NCI-H1694 treated with DMSO at 0.1 percent for 48 hours (cell line): ENCODE measurements at regions not wholly inside any gene's neighbourhood (a gene's known extent, or its start where the extent isn't known, plus 50 kb on each side); places are given as distances from the start of the nearest gene placed in this dataset.

Experiments
- DNase-seq: peaks from one replicate; lab custom pipeline; 2025; lab: John Stamatoyannopoulos, UW

DNA sequence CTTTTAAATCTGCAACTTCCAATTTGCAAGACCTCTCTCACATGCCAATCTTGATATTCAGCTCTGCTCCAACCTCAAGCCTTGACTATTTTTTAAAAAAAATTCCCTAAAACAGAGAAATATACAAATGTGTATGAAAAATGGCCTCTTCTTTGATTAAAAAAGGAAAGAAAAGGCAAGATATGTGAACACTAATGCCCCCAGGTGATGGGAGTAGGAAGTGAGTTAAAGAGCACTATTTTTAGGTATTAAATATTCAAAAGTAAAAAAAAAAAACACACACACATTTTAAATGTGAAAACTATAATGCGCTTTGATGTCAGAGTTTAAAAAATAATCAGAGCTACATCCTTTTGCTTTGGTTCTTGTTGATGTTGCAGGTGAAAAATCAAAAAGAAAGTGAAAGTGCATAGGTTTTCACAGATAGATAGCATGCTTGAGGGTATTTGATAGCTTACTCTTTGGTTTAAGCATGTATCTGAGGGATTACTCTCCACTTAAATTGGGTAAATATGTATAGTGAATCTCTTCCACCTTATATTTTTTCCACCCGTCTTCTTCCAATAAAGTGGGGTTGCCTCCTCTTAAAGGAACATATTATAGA is 406.0 kb upstream of the POU3F3 start:
- no peak for DNase-seq

DNA sequence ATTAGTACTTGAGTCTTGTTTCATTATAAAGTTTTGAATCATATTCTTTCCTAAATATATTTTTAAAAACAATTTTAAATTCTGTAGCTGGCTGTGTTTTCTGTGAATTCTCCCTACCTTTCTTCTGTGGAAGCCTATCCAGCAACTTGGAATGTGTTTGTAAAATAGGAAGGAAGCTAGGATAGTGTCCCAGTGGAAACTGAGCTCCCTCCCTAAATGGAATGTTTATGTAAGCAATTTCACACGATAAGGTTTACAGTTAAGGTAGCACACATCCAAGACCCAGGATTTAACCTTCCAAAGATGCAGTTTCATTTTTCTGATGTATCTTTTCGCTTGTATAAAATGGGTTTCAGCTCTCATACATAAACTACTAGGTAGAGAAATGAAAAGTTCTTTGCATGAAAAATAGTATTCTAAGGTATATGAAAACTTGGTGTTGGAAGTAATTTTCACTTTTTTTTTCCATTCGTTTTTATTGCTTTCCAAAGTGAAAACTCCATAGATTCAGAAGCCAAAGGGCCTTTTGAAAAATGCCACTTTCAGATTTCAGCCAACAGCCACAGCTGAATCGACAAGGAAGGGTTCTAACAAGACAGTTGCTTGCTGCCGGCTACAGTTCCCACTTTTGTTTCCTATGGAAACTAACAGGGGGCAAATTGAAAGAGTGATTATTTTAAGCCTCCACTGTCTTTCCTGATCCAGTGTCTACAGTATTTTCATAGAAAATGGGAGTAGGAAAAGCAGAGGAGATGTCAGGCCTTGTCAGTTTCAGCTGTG is 405.1 kb upstream of the POU3F3 start:
- DNase-seq = no peak

DNA sequence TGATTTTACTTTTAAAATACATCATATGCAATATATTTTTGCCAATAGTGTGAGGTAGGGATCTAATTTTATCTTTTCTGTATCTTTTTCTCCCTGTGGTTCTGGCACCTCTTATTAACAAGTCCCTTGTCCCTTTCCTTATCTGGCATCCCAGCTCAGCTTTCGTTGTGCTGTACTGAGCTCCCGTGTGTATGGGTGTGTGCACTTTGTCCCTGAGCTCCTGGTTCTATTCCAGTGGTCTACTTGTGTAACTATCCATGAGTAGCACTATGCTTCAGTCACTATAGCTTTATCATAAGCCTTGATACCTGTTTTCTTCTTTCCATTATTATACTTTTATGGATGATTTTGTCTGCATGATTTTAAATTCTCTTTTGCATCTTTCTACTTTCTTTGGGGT is 401.4 kb upstream of the POU3F3 start:
- no peak for DNase-seq

DNA sequence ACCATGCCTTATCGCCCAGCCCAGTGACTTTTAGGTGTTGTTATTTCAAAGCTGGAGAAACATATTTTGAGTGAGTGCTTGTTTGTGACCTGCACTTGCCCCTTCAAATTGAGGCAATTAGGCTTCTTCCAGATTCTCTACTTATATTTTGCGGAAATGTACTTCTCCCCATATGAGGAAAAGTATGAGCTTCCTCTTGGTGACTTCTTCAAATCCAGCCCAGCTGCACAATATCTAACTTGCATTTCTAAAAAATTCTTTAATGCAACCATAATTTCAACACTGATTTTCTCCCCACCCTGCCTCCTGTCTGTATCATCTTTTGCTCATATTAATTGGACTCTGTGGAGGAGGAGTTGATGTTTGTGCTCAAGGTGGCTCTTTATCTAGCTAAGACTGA is 391.2 kb upstream of the POU3F3 start:
- no peak for DNase-seq

DNA sequence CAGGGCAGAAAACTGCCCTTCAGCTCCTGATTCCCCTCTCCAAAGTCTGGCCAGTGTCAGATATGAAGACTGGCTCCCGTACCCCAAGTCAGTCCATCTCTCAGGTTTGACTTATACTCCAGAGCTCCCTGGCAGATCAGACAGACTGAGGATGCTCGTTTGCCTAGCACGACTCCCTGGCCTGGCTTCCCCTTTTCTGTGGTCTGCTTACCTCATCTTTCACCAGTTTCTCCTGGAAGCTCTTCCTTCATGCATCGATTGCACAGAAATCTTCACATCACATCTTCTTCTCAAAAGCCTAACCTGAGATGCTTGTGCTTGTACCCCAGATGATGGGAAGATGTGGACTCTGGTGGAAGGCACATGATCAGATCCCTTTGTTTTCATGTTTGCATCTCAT is 387.9 kb upstream of the POU3F3 start:
- no peak for DNase-seq

DNA sequence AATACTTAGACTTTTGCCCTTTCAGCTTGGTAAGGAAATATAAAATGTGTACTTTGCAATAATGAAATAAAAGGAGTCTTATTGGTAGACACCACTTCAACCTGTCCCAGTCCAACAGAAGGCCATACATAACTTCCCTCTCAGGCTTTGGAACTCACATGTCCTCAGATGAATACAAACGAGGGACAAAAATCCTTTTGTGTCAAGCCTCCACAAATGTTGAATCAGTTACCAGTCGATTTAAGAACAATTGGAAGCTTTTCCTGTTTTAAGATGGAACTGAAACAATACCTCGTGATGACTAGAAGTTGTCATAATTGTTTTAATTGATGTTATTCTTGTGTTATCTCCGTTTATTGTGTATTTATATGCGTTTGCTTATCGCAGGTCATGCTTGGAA is 385.1 kb upstream of the POU3F3 start:
- DNase-seq = no peak

DNA sequence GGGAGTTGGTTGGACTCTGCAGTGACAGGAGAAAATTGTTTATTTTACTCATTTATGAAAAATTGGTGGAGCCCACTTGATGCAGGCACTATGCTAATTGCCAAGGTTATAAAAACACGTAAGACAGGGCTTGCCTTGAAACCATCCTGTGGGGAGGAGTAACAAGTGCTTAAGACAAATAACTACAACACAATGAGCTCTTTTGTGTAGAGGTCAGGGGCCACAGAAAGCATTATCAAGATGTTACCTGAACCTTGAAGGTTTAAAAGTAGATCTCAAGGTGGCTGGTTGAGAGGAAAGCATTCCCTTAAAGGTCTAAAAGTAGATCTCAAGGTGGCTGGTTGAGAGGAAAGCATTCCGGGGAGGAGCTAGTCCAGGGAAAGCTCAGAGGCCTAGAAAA is 381.8 kb upstream of the POU3F3 start:
- no peak for DNase-seq

DNA sequence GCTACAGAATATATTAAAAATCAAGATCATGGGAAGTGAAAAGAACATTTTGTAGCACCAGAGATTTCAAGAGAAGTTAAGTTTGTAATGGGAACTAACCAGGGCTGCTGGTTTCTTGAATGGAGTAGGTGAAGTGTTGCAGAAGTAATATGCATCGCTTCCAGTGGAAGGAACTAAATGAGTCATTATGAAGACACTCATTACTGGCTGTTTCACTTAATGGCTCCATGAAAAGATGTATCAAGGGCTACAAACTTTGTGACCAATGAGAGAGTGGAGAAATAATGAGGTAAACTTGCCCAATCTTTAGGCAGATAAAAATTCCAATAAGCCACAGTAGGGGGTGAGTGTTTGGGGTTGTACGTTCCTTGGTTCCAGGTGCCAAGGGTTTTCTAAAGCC is 380.4 kb upstream of the POU3F3 start:
- no peak for DNase-seq

DNA sequence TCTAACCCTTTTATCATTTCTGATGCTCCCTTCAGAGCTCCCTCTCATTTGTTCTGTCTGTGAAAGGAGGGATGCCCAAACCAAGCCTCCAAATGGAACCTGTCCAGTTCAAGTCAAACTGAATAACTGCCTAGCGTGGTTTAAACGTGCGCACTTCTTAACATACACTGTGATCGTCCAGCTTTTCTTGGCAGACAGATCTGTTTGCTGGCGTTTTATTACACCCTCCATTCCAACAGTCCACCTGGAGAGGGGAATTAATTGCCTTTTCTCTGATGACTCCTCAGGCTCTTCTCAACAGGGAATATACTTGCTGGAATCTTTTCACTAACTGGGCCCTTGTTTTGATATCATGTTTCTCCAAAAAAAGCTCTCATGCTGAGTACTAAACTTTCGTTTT is 379.2 kb upstream of the POU3F3 start:
- DNase-seq = no peak

DNA sequence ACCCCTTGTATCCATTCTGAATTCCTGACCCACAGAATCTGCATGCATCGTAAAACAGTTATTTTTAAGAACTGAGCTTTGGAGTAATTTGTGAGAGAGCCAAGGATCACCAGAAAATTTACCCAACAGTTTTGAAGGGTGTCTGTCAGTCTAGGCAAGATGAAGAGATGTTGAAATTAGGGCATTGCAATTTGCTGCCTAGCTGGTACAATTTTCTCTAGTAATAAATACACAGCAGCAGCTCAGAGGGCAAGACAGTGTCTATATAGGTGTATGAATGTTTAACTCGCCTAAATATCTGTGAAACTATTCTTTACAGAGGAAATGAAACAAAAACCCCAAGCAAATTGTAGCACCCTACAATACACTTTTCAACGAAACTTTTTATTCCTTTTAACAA is 377.8 kb upstream of the POU3F3 start:
- no peak for DNase-seq

DNA sequence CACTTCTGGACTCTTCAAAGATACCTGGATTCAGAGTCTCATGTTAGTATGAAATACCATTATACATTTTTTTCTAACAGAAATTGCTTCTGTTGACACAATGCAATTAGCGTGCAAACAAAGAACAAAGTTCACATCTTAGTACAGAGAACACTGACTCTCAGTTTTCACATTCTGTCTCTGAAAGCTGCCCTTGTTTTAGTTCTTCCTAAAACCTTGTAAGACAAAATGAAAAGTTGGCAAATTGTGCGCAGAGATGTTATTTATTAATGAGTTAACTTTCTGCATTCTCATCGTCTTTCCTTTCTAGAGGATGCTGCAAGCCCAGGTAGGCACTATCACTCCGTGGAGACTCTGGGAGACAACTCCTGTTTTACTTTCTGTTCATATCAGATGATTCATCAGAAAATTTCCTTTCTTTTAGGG is 377.3 kb upstream of the POU3F3 start:
- no peak for DNase-seq

DNA sequence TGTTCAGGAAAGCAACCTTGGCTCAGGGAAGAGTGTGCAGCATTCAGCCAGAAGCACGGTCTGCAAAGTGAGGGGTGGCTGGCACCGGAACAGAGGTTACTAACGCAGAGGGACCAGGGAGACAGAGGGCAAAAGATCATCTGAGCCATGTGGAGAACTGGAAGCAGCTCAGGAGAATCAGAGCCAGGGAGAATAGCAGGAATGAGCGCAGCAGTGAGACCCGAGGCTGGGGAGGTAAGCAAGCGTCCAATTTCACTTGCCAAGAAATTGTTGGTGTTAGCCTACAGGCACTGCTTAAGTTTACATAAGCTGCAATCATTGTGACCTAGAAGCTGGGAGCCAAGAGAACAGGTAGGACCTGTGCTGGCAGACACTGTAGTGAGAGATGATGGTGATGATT is 372.6 kb upstream of the POU3F3 start:
- no peak for DNase-seq

DNA sequence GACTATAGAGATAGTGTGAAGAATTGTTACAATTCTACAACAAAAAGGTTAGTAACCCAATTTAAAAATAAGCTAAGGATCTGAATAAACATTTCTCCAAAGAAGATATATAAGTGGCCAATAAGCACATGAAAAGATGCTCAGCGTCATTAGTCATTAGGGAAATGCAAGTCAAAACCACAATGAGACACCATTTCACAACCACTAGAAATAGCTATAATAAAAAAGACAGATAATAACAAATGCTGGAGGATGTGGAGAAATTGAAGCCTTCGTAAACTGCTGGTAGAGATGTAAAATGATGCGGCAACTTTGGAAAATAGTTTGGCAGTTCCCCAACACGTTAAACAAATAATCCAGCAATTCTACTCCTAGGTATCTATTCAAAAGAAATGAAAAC is 366.5 kb upstream of the POU3F3 start:
- DNase-seq = no peak

DNA sequence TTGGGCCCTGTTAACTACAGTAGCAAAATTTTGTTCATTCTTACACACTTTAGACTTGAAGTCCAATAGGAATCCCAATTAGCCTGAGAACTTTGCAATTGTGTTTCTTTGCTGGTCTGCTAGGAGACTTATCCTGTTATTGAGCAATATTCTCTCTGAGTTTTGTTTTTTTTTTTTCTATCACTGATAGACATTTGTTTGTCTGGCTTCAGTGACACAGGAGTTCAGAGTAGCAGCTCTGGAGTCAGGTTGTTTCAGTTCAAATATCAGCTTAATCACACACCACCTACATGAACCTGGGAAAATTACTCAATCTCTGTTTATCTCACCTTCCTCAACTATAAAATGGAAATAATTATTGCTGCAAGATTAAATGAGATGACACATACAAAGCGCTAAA is 360.2 kb upstream of the POU3F3 start:
- no peak for DNase-seq

DNA sequence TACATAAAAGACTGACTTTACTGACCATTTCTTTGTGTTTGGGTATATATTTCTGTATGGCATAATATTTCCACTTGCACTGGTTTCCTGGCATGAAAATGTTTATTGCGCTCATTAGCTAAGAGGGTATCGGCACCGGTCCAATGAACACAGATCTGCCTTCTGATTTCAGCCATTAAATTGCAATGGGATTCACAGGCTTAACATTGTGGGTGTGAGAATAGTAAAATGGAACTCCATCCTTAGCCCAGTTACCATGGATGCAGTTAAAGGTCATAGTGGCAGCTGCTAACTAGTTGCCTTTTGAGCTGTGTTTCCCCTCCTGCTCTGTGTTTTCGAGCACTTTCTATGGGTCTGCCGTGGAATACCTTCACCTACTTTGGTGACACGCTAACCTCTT is 352.6 kb upstream of the POU3F3 start:
- no peak for DNase-seq

DNA sequence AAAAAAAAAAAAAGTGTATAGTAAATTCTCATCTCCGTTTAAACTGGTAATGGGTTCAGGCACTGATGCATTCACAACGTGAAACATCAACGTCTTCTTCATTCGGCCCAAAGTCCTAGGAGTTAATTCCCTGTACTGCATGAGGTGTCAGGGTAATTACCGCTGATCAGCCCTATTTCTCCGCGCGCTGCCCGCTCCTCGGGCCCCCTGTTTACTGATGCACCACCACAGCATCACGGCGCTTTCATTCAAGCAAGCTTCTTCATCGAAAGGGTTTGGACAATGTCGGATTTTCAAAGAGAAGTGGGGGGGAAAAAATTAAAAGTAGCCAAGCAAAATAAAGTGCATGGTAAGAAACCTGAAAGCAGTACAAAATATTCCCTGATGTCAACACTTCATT is 352.0 kb upstream of the POU3F3 start:
- no peak for DNase-seq

DNA sequence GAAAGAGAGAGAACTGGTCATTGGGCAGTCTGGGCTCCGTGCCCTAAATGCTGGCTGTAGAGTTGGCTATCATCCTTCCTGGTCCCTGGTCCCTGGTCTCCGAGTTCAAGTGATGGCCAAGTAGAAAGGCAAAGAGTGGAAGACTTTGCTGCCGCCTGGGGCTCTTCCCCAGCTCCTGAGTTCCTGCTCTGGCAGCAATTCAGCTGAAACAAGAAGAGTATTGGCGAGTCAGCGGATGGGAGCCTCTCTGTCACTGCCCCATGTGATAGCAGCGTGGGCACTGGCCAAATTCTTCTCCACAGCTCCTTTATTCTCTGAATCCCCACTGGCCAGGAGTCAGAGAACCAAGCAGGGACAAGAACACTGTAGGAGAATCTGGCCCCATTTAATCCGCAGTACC is 351.0 kb upstream of the POU3F3 start:
- no peak for DNase-seq

DNA sequence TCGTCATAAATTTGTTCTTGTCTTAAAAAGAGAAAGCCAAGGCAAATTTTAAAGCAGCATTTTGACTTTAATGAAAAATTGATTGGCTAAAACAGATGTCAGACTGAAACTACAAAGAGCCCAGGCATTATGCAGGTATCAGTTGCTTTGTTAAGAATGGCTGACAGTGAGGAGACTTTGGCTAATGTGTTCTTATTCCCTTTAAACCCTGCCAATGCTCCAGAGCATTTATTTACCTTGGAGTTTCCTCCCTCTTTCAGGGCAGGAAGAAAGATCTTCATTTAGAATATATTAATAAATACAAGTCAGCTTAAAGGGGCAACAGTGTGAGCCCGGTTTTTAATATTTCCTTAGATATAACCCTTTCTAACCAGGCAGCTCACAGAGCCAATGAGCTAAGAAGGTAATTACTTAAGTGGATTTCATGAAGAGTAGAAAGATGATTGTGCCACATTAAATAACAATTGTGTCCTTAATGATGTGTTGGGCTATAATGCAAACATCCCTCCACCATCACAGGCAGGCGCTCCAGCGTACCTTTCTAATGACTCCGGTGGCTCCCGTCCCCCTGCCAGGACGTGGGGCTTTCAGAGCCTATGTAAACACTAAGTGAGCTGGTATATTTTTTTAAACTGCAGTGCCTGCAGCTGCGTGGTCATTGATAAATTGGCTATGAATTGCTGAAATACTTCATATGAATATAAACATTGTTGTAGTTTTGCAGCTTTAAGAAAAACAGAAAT is 349.4 kb upstream of the POU3F3 start:
- DNase-seq = no peak

DNA sequence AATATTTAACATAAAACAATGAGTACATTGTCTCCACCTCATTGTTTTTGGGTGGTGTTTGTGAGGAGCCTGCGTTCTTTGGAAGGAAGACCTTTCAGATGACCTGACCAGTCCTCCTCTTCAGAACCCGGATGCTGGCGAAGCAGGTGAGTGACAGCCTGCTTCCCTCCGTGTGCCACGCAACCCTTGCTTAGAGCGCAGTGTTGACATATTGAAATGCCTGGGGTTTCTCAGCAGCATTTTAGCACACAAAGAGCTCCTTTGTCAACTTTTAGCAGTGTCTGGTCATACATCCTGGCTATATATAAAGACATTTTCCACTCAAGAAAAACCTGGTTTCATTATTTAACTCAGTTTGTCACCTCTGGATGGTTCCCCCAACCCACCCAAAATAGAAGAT is 335.7 kb upstream of the POU3F3 start:
- no peak for DNase-seq

DNA sequence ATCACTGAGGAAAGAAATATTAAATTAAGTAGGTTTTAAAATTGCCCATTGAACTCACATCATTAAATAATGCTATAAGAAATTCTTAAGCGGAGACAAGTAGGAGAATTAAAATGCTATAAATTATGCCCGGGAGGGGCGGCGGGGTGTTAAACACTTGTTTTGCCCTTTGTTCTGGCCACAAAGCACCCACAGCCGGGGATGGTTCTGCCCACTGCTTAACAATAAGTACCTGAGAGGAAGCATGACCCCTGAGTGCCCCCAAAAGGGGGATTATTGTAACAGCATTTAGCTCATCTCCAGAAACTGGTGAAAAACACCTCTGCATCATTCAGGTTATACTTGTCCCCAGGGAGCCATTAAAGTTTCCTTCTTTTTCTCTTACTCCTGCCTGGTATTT is 332.7 kb upstream of the POU3F3 start:
- DNase-seq = no peak

DNA sequence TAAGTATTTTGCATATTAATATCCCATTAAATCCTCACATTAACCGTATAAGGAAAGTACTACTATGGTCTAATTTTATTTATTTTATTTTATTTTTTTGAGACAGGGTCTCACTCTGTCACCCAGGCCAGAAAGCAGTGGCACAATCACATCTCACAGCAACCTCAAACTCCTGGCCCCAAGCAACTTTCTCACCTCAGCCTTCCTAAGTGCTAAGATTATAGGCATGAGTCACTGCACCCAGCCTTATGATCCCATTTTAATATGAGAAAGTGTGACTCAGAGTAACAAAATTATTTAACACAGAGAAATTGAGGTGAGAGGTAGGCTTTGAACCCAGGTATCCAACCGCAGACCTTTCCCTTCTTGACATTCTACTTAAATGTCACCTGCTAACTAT is 330.0 kb upstream of the POU3F3 start:
- DNase-seq = no peak

DNA sequence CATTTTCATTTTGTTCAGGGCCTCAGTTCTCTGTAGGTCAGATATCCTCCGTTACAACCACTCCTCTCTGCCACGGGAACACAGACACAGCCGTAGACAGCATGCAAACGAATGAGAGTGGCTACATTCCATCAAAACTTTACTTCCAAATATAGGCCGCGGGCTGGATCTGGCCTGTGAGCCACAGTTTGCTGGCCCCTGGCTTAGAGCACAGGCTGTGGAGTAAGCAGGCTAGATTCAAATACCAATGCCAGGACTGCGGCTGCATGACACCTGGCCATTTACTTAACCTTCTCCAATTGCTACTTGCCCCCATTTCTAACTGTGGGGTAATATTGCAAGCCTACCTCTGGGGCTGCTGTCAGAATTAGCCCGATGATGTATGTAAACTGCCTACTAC is 325.8 kb upstream of the POU3F3 start:
- no peak for DNase-seq

DNA sequence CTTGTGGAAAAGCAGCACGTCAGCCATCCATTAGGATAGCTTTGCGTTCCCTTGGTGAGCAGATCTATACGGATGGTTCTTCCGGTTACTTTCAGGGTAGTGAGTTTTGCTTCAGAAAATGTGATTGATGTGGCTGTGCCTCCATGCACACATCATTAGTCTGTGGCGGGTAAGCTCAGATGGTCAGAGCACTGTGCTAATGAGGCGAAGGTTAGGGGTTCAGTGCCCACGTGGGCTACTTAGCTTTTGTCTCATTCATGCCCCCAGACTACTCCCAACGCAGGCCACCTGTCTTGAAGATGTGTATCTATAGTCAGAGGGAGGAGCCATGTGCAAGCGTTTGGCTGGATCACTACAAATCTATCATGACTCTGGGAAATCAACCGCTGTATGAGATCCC is 322.8 kb upstream of the POU3F3 start:
- no peak for DNase-seq
